H1 (cell line): ENCODE measurements at regions not wholly inside any gene's neighbourhood (a gene's known extent, or its start where the extent isn't known, plus 50 kb on each side); places are given as distances from the start of the nearest gene placed in this dataset.

ENCODE experiments used
- CTCF ChIA-PET: fragments of 300-600 bp; sonication (Branson Sonifier 250); formaldehyde crosslinking; loops from one replicate; lab custom pipeline; 2021; ENCODE audit not compliant: partially characterized antibody; lab: Charles Lee
- POLR2A ChIA-PET: fragments of 300-600 bp; sonication (Branson Sonifier 250); formaldehyde crosslinking; loops from one replicate; lab custom pipeline; 2021; ENCODE audit warnings: inconsistent platforms; ENCODE audit not compliant: partially characterized antibody; lab: Charles Lee
- DNase-seq, 2 experiments: peaks; one replicate each; pipeline versions ENCODE4 v3.0.0 to v3.0.0-alpha.2; 2010 to 2022; ENCODE audit warnings: low spot score in 2 of 2, low read depth in 1 of 2, mixed read lengths in 1 of 2
- FAIRE-seq: peaks from 2 replicates; lab custom pipeline; 2011; peaks lifted over from hg19 to GRCh38; lab: Jason Lieb, UNC
- H2AFZ ChIP-seq: 2 replicates; pipeline ENCODE4 v1.8.1; 2012; ENCODE audit warnings: low read length, inconsistent platforms
- H2AK5ac ChIP-seq: 2 replicates; pipeline ENCODE4 v1.6.1; 2013; ENCODE audit warnings: low read depth, low read length
- H2BK120ac ChIP-seq: replicated peaks from 2 replicates; pipeline ENCODE3; 2013; ENCODE audit warnings: low read depth, low read length, inconsistent platforms
- H2BK12ac ChIP-seq: 2 replicates; pipeline ENCODE4 v1.6.1; 2013; ENCODE audit warnings: low read depth, low read length
- H2BK15ac ChIP-seq: 2 replicates; pipeline ENCODE4 v1.6.1; 2013; ENCODE audit warnings: low read length
- H2BK20ac ChIP-seq: 2 replicates; pipeline ENCODE4 v1.6.1; 2013; ENCODE audit warnings: low read length
- H2BK5ac ChIP-seq: 2 replicates; pipeline ENCODE4 v1.6.1; 2013; ENCODE audit warnings: low read depth, low read length
- H3K14ac ChIP-seq: 2 replicates; pipeline ENCODE4 v1.6.1; 2013; ENCODE audit warnings: inconsistent platforms; ENCODE audit not compliant: insufficient read length
- H3K18ac ChIP-seq: 2 replicates; pipeline ENCODE4 v1.6.1; 2013; ENCODE audit warnings: low read length; ENCODE audit errors: extremely low read depth
- H3K23ac ChIP-seq: 2 replicates; pipeline ENCODE4 v1.6.1; 2013; ENCODE audit warnings: inconsistent platforms; ENCODE audit not compliant: insufficient read length
- H3K23me2 ChIP-seq: 2 replicates; pipeline ENCODE4 v1.6.1; 2013; ENCODE audit warnings: low read depth, low read length
- H3K27ac ChIP-seq: 2 replicates; pipeline ENCODE4 v1.6.1; 2011; ENCODE audit warnings: low read depth, low read length, inconsistent platforms
- H3K27me3 ChIP-seq, 4 experiments: replicated peaks in 1 of 4; 1 replicate in 1 of 4; 2 replicates in 3 of 4; pipeline versions ENCODE4 v1.6.1 to v1.8.1; 2011 to 2013; ENCODE audit warnings: low read length in 3 of 4, mild to moderate bottlenecking in 3 of 4, inconsistent platforms in 2 of 4, mixed read lengths in 2 of 4, moderate library complexity in 1 of 4; ENCODE audit not compliant: control insufficient read depth in 3 of 4, insufficient read depth in 3 of 4; ENCODE audit errors: extremely low read depth in 1 of 4
- H3K36me3 ChIP-seq, 4 experiments: 2 replicates each; pipeline versions ENCODE4 v1.6.1 to v1.8.1; 2011 to 2013; ENCODE audit warnings: mild to moderate bottlenecking in 4 of 4, low read length in 3 of 4, moderate library complexity in 2 of 4, control low read depth in 1 of 4, inconsistent platforms in 1 of 4; ENCODE audit not compliant: insufficient read depth in 4 of 4, control insufficient read depth in 2 of 4
- H3K4ac ChIP-seq: replicated peaks from 2 replicates; pipeline ENCODE3; 2013; ENCODE audit warnings: low read length, low read depth, mixed read lengths, inconsistent platforms; ENCODE audit not compliant: insufficient read length
- H3K4me1 ChIP-seq, 4 experiments: replicated peaks in 1 of 4; 1 replicate in 1 of 4; 2 replicates in 3 of 4; pipeline versions ENCODE4 v1.6.1 to v1.8.1; 2011 to 2013; ENCODE audit warnings: low read length in 3 of 4, inconsistent platforms in 2 of 4, mixed read lengths in 1 of 4; ENCODE audit not compliant: insufficient read depth in 4 of 4, control insufficient read depth in 3 of 4
- H3K4me2 ChIP-seq, 2 experiments: 2 replicates each; pipeline versions ENCODE4 v1.6.1 to v1.8.1; 2011 to 2013; ENCODE audit warnings: low read depth in 2 of 2, low read length in 2 of 2, control low read depth in 1 of 2, inconsistent platforms in 1 of 2, mild to moderate bottlenecking in 1 of 2; ENCODE audit not compliant: insufficient read depth in 1 of 2
- H3K4me3 ChIP-seq, 4 experiments: fragments of 200-600, 300-600 bp in 1 of 4; sonication (generic), shearing (Covaris generic), sonication (Bioruptor Twin) in 1 of 4; 2 replicates each; pipeline versions ENCODE4 v1.5.1 to v1.8.1; 2011 to 2016; ENCODE audit warnings: low read length in 4 of 4, low read depth in 3 of 4, control low read depth in 2 of 4, inconsistent platforms in 2 of 4, mild to moderate bottlenecking in 2 of 4, mixed read lengths in 1 of 4, moderate library complexity in 1 of 4; ENCODE audit not compliant: insufficient read depth in 2 of 4; ENCODE audit errors: extremely low read depth in 1 of 4
- H3K56ac ChIP-seq: replicated peaks from 2 replicates; pipeline ENCODE3; 2013; ENCODE audit warnings: low read depth, mild to moderate bottlenecking, mixed read lengths, low read length, inconsistent platforms; ENCODE audit not compliant: insufficient read length
- H3K79me1 ChIP-seq: 2 replicates; pipeline ENCODE4 v1.6.1; 2013; ENCODE audit warnings: low read depth, low read length, control low read depth
- H3K79me2 ChIP-seq, 2 experiments: 2 replicates each; pipeline versions ENCODE4 v1.6.1 to v1.8.1; 2012 to 2013; ENCODE audit warnings: low read length in 2 of 2, mild to moderate bottlenecking in 2 of 2, inconsistent platforms in 1 of 2; ENCODE audit not compliant: insufficient read depth in 2 of 2, control insufficient read depth in 1 of 2
- H3K9ac ChIP-seq, 4 experiments: replicated peaks in 1 of 4; 1 replicate in 1 of 4; 2 replicates in 3 of 4; pipeline versions ENCODE4 v1.6.1 to v1.8.1; 2011 to 2013; ENCODE audit warnings: low read depth in 3 of 4, low read length in 3 of 4, control low read depth in 2 of 4, mild to moderate bottlenecking in 2 of 4, moderate library complexity in 2 of 4, inconsistent platforms in 1 of 4; ENCODE audit errors: extremely low read depth in 1 of 4
- H3K9me3 ChIP-seq, 2 experiments: 2 replicates each; pipeline versions ENCODE4 v1.6.1 to v1.8.1; 2012 to 2013; ENCODE audit warnings: mild to moderate bottlenecking in 2 of 2, moderate library complexity in 2 of 2, control low read depth in 1 of 2, inconsistent platforms in 1 of 2, low read depth in 1 of 2, low read length in 1 of 2, mixed read lengths in 1 of 2; ENCODE audit not compliant: insufficient read depth in 2 of 2
- H4K20me1 ChIP-seq, 2 experiments: replicated peaks in 1 of 2; 2 replicates each; pipeline versions ENCODE3 to v1.8.1; 2011 to 2013; ENCODE audit warnings: inconsistent platforms in 2 of 2, low read length in 2 of 2, mild to moderate bottlenecking in 1 of 2; ENCODE audit not compliant: insufficient read depth in 2 of 2, control insufficient read depth in 1 of 2
- H4K5ac ChIP-seq: 2 replicates; pipeline ENCODE4 v1.6.1; 2013; ENCODE audit warnings: low read length, low read depth, mixed read lengths, inconsistent platforms; ENCODE audit not compliant: insufficient read length
- H4K8ac ChIP-seq: 2 replicates; pipeline ENCODE4 v1.8.0; 2013; ENCODE audit warnings: mild to moderate bottlenecking, moderate library complexity, low read length, inconsistent platforms; ENCODE audit not compliant: insufficient read depth; ENCODE audit errors: extremely low read depth
- H4K91ac ChIP-seq: replicated peaks from 2 replicates; pipeline ENCODE3; 2013; ENCODE audit warnings: low read length, mixed read lengths, inconsistent platforms; ENCODE audit not compliant: insufficient read length
- EP300 ChIP-seq, 2 experiments: IDR thresholded peaks; 1 replicate in 1 of 2; 2 replicates in 1 of 2; pipeline ENCODE4 v1.6.1; 2011 to 2012; ENCODE audit warnings: low read depth in 2 of 2, low read length in 2 of 2, mild to moderate bottlenecking in 2 of 2, borderline replicate concordance in 1 of 2, inconsistent platforms in 1 of 2, moderate library complexity in 1 of 2
- KDM1A ChIP-seq: fragments of 200-600, 300-600 bp; sonication (generic); IDR thresholded peaks from 2 replicates; pipeline ENCODE4 v1.7.1; 2016; ENCODE audit warnings: mild to moderate bottlenecking, low read length, borderline replicate concordance
- WGBS, 2 experiments: shearing (Covaris generic) in 1 of 2; methylation state at CpG; one replicate each; pipeline versions ENCODE4 v1.1.6 to v1.1.7; 2013 to 2015; ENCODE audit warnings: low lambda C conversion rate in 2 of 2, mixed read lengths in 2 of 2, inconsistent platforms in 1 of 2, low coverage in 1 of 2, missing lambda C conversion rate in 1 of 2; ENCODE audit not compliant: insufficient replicate concordance in 2 of 2, insufficient coverage in 1 of 2, insufficient read length in 1 of 2; ENCODE audit errors: extremely low coverage in 1 of 2, missing lambda C conversion rate in 1 of 2; 5-methylcytosine and 5-hydroxymethylcytosine counted together

GRCh38 chr20:50306478-50307423 is 116.1 kb downstream of the CEBPB start:
- DNase-seq (no peak), FAIRE-seq (no peak)
- Histone ChIP-seq H2BK15ac (peak overlapping the region; percentile 89), H4K5ac (no peak overlapping the region), H3K79me1 (no peaks in the 10 kb centered on the region), H3K4me3 (no peak overlapping the region), H3K18ac (no peak overlapping the region; the same call in 1 of the 2 replicates), H2AK5ac (no peak overlapping the region; the same call in 1 of the 2 replicates), H3K14ac (no peak overlapping the region), H2AFZ (peak overlapping the region; percentile 35; the same call in 1 of the 2 replicates), H3K4ac (no peak overlapping the region), H3K36me3 (no peaks in the 10 kb centered on the region), H3K9me3 (no peaks in the 10 kb centered on the region), H2BK120ac (no peak overlapping the region), H2BK5ac (no peak overlapping the region), H4K91ac (no peak overlapping the region), H3K27me3 (no peaks in the 10 kb centered on the region), H4K8ac (no peak overlapping the region; the same call in 1 of the 2 replicates), H4K20me1 (no peaks in the 10 kb centered on the region), H3K23ac (no peak overlapping the region), H3K4me2 (no peak overlapping the region), H3K79me2 (no peaks in the 10 kb centered on the region), H3K9ac (no peak overlapping the region), H3K27ac (no peak overlapping the region), H2BK12ac (peak overlapping the region; percentile 68; the same call in 1 of the 2 replicates), H3K4me1 (peaks cover 0 to 12% (median 5%) of the 10 kb centered on the region in 4 experiments; a peak in 5 of 7 replicates), H2BK20ac (peak overlapping the region; percentile 40; the same call in 1 of the 2 replicates), H3K23me2 (no peaks in the 10 kb centered on the region), H3K56ac (no peak overlapping the region)
- ChIA-PET POLR2A (interaction anchor here (1.2 to 3.0 kb wide), 4 partner anchors 10 to 116 kb away, joined by 3 to 8 read pairs (median 6); partner anchors contain the start of gene CEBPB), CTCF (interaction anchor here (0.8 to 3.8 kb wide), 10 partner anchors 11 to 138 kb away, joined by 3 to 20 read pairs (median 4); no protein-coding TSS in a partner anchor)
- WGBS, 2 experiments: 81% methylated on average over 12 of the region's 13 CpGs; no CpG with 5 or more reads in 1 of the 2 experiments
- TF ChIP-seq EP300 (IDR thresholded peaks at IDR 0.05; ENCODE audit: borderline replicate concordance in 1 of 2, low read depth in 2 of 2, low read length in 2 of 2) (no peak), KDM1A (peak; percentile 44; the same call in 1 of the 2 replicates)
